ENCODE measurements at regions not wholly inside any gene's neighbourhood (a gene's known extent, or its start where the extent isn't known, plus 50 kb on each side); places are given as distances from the start of the nearest gene placed in this dataset.

DNA sequence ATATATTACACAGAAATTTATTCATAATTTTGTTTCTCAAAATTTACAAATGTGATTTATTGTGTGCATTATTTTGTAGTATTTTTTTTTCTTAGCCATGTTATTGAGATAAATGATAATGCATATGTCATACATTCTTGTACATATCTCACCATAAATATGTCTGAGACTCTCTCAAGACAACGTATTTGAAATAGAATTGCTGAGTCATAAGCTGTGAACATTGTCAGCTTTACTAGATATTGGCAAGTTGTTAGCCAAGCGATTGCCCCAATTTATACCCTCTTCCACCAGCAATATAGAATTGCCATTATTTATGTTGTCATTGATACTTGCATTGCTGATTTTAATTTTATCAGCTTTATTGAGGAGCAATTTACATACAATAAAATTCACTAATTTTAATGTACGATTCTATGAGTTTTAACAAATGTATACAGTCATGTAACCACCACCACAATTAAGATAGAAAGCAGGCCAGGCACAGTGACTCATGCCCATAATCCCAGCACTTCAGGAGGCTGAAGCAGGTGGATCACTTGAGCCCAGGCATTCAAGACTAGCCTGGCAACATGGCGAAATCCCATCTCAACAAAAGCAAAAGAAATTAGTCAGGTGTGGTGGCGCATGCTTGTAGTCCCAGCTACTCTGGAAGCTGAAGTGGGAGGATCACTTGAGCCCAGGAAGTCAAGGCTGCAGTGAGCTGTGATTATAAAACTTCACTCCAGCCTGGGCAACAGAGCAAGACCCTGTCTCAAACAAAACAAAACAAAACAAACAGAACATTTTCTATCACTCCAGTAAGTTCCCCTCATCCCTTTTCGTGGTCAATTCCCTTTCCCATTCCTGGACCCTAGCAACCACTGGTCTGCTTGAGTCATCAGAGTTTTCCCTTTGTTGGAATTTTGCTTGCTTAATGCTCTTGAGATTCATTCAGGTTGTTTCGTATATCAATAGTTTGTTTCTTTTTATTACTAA, 373.1 kb downstream of the MFSD1 start:
- DNase-seq = no peak

DNA sequence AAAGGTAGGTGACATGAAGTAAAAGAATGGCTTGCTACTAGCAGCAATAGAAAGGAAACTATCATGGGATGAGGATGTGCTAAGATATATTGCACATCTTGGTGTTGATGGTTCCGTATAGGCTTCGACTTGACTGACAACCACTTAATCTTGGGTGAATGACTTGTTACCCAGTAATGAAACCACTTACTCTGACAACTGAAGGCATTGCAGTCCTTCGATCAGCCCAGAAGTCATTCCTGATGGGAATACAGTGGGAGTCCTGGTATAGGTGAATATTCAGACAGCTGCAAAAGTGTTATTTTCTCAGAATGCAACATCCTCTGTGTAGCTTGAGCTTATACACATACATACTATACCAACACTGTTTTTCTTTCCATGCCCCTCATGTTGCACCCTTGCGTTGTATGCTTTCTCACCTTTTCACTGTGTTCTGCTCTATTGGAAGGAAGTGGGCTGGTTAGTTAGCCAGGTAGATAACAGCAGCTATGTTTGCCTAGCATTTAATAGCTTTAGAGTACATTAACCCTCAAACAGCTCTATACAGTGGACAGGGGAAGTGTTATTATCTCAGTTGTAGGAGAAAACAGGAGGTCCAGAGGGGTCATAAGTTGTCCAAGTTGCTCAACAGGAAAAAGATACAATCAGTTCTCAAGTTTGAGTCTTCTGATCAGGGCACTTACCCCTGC, 376.5 kb downstream of the MFSD1 start:
- no peak for DNase-seq

DNA sequence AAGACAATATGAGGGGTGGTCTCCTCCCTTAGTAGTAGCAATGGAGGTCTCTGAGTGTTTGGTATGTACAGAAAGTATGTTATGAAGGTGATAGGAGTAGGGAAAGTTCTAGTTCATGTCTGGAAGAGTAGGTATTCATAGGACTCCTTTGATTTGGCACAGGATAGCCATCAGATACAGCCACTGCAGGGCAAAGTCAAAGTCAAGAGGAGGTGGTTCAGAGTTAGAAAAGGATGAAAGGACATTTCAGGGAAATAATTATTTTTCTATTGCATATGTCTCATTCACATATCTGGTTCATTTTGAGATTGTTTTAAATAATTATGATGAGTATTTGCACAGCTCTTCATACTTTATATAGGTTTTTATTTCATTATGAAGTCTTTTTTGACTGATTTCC, 381.1 kb downstream of the MFSD1 start:
- no peak for DNase-seq

DNA sequence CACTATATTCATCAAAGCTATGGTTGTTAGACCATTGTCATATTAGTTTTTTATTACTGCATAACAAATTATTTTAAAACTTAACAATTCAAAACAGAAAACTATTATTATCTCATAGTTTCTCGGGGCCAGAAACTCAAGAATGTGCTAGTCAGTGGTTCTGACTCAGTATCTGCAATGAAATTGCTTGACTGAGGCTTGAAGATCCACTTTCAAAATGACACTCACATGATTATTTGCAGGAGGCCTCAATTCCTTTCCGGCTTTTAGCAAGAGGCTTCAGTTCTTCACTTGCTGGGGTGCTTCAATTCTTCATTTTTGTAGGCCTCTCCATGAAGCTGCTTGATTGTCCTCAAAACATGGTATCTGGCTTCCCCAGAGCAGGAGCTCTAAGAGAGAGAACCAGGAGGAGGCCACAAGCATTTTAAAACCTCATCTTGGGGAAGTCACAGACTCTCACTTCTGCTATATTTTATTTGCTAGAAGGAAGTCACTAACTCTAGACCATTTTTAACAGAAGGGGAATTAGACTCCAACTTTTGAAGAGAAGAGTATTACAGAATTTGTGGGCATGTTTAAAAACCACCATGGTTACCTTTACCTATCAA, 383.7 kb downstream of the MFSD1 start:
- no peak for DNase-seq

DNA sequence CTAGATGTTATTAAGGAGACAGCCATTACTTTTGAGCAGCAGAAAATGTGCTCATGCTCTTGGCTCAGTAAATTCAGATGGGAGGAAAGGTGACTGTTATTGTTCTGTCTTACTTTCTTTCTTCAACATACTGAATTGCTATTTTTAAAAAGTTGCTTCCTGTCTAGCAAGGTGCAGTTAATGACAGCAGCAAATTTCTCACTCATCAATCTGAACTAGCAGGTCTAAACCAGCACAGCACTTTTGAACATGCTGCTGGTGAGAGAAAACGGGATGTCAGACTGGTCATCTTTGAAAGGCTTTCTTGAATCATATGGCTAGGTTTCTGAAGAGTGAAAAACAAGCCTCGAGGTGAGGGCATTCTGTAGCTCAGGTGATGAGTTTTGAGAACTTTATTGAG, 384.7 kb downstream of the MFSD1 start:
- DNase-seq = no peak

DNA sequence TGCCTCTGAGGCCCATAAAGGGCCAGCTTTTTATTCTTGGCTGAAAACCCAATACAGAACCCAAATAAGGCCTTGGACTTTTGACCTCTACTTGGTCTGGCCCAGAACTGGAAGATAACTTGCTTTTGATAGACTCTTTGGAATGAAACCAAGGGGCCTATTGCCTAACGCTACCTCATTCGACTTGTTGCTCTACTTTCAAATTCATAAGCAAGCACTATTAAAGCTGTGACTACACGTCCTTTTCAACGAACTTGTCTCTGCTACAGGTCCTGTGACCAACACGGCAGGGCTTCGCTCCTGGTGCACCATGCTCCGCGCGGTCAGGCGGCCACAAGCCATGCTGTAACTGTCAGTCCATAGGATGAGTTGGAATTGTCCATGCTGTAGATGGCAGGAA, 385.4 kb downstream of the MFSD1 start:
- DNase-seq = no peak

DNA sequence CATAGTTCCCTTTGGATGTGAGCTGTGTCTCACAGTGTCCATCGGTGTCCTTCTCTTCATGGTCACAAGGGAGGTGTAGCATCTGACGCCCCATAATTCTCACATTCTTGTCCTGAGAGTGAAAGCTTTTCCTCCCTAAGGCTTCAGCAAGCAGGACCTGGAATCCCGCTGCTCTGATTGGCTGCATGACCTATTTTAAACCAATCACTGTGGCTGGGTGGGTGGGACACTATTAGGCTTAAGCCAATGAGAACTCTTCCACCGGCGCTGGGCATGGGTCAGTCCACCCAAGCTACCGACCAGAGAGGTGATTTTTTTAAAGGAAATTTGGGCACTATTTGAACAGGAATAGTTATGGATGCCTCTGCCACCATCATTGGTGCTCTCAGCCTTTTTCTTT, 385.9 kb downstream of the MFSD1 start:
- no peak for DNase-seq

DNA sequence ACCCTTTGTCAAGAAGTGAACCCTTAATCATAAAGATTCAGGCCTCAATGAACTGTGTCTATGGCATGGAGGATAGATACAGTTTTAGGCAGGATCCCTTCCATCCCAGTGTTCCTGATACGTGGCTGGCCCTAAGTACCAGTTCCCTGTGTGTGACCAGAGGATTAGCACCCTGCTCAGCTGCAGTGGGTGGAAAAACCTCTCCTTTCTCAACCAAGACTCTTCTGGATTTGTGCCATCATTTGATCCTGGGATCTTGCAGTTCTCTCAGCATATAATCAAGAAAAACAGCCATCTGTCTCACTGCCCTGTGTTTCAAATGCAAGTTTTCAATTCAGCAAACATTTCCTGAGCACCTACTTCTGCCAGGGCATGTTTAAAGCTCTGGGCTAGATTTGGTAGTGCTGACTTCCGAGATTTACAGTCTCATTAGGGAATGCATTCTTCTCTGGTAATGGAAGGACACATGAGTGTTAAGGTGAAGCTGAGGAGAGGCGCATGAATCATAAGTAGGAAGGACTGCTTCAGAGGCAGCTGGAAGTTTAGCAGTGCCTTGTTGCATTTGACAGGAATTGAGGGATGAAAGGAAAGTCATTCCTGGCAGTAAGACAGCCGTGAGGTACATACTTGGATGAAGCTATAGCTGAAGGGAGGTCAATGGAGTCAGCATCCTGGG, 388.3 kb downstream of the MFSD1 start:
- no peak for DNase-seq

DNA sequence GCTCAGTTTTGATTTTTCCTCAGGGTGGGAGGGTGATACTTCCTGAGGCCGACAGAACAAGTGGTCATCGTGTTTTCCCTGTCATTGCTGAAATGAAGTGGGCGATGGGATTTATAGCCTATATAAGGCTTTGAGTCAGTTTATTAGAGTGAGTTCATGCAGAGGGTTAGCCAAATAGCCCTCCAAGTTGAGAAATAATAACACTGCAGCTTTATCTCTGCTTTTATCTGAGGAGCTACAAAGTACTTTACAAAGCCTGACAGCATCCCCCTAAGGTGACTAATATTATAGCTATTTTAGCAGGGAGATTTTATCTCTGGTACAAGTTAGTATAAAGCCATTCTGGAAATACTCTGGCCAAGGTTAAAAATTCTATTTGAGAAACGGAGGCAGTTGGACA, 389.6 kb downstream of the MFSD1 start:
- no peak for DNase-seq

DNA sequence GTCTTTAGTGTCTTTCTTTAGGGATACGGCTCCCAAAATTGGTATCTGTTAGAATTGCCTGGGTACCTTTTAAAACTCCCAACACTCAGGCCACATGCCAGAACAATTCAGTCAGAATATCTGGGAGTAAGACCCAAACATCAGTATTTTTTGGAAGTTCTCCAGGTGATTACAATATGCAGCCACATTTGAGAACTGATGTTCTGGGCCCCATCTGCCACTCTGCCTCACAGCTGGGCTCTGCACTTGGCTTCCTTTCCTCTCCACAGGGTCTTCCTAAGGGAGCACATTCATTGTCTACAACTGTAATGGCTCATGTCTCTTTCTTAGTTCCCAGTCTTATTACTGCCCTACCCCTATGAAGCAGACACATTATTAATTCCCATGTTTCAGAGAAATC, 394.5 kb downstream of the MFSD1 start:
- DNase-seq = peak; percentile 6

DNA sequence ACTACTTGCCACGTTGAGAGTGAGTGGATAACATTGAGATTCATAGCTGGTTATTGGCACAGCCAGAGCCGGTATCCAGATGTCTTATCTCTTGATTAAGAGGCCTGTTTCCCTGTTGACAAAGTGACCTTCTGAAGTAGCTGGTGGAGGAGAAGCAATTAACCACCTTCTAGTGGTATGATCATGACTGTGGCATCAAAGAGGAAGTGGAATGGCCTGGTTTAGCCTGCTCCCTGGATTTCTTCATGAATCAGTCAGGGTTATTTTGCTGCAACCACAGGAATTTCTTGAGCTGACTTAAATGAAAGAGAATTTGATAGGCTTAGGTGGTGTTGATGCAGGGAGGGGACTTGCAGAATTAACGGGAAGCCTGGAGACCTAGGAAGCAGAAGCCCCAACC, 398.3 kb downstream of the MFSD1 start:
- DNase-seq = no peak

DNA sequence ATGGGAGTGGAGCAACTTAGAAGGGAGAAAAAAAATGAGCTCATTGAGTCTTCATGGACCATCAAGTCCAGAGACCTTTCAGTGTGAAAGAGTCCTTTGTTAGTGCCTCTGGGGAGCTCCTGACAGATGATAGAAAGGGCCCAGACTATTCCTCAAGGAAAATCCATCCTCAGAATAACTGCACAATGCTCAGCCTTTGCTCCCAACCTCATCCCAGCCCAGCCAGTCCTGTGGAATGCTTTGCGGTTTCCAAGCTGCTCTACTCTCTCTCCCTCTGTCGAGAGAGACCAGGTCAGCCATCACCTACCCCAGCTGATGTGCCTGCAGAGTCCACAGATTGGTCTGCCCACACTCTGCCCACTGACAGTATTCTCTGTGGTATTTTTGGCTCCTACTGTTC, 406.2 kb downstream of the MFSD1 start:
- no peak for DNase-seq

DNA sequence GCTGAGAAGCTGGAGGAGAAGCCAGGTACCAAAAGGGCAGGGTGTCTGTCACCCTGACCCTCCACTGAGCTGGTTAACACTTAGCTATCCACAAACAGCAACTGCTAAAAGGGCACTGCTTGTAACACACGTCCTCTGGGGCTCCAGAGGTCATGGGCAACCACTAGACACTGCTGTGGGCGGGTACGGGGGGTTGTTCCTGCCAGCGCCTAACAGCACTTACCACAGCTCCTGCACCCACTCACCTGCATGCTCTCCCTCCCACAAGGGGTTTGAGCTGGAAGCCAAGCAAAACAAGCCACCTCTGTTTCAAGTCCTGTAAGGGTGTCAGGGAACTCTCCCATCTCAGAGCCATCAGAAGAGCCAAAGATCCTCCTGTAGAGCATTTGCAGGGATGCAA, 407.6 kb downstream of the MFSD1 start:
- DNase-seq = no peak

DNA sequence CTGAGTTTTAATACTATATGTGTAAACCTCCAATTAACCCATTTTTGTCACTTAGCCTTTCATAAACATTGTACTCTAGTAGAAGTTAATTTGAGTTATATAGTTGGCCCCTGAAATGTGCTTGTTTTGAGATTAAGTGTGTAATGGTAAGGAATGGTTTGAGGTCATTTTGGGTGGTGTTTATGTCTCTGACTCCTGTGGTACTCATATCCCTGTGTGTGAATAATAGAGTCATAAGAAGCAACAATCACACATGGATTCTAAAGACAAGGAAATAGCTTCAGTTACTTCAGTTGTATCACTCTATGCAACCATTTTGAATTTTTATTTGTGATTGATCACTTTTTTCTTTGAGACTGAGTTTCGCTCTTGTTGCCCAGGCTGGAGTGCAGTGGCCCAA, 408.5 kb downstream of the MFSD1 start:
- no peak for DNase-seq

DNA sequence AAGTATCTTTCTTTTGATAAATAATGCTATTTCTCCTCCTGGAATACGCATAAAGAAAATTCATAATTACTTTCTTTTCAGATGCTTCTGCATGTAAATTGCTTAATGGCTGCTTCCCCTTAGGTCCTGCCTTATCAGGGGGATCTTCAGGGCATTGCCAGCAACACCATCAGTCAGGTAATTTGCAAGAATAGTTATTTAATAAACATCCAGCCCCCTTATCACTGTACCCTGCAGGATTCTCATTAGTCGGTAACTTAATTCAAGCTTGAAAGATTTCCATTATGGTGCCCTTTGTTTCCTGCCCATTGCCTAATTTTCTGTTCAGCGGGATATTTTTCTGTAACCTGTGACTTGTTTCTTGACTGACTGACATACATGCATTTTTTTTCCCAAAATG, 414.5 kb downstream of the MFSD1 start:
- DNase-seq = no peak

DNA sequence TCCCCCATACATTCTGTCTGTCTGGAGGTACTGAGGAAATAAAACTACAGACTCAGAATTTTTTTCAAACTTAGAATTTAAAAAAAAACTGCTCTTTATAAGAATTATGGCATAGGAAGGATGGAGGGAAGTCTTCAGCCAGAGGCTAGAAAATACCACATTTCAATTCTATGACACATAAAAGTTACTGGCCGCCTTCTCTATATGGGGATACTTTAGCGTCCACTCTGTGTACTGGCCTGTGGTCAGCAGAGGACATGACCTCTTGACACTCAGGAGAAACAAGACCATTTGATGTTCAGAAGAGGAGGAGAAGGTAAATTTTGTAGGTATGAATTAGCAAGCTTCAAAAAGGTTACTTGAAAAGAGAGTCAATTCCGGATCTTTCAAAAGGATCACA, 417.4 kb downstream of the MFSD1 start:
- no peak for DNase-seq

DNA sequence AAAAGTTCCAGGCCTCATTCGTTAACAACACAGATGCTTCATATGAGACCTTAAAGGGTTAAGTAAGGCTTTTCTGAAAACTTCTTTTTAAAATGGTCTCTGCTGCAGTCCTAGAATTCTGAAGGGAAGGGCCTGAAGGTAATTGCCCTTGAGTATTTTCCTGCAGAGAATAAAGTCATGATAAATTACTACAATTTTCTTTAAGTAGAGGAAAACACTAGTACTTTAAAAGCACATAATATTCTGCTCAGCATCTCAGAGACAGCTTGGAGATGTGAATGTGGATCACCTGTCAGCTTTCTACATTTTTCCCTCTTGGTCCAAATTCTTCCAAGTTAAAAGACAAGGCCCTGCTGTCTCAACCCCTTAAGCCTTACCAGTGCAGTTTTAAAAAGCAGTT, 419.5 kb downstream of the MFSD1 start:
- DNase-seq = no peak

DNA sequence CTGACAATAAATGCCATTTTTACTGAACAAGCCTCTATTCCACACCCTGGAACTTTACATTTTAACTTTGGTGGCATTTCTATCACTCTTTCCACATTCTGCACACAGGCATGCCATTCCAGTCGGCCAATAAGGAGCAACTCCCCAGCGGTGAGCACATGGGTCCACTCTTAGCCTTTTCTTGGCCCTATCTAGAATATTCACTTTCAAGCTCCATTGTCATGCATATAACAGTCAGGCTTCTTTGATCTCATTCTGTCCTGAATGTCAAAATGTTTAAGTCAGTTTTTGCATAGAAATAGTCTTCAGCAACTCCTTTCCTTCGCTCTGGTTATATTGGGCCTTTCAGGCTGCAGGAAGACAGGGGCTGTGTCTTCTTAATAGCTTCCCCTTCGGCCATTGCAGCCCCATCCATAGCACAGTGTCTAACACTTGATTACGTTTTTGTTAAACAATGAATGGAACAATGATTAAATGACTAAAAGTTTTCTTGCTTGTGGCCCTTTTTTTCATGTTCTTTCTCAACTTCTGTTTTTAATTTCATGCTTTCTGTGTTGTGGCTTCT, 427.3 kb downstream of the MFSD1 start:
- DNase-seq = no peak

DNA sequence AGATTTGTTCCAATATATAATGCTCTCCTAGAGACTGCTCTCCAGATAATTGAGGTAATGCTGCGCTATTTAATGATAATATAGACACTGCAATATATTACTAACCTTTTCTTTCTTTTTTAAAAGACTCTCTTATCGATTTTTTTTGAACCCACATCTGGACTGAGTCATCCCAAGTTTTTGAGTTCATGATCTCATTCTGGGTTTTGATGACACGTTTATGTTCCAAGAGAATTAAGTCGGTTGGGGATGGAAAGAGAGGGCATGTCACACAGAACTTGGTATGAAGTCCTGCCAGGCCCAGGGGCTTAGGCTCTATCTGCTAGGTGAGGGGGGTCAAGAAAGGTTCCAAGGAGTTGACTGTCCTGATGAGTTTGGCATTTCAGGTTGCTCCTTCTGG, 431.1 kb downstream of the MFSD1 start:
- no peak for DNase-seq

DNA sequence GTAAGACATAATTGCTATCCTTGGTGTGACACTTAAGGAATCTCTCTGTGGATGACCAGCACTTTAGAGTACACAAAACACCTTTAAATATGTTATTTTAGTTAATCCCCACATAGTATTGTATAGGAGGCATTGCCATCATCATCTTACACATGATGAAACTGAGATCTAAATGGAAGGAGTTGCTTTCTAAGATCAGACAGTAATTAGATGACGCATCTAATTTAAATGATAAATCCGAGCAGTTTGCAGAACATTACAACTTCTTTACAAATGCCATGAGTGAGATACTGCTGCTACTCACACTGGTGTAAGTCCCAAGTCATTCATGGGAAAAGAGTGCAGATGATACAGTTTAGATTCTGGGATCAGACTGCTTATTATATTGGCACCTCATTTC, 431.9 kb downstream of the MFSD1 start:
- no peak for DNase-seq

DNA sequence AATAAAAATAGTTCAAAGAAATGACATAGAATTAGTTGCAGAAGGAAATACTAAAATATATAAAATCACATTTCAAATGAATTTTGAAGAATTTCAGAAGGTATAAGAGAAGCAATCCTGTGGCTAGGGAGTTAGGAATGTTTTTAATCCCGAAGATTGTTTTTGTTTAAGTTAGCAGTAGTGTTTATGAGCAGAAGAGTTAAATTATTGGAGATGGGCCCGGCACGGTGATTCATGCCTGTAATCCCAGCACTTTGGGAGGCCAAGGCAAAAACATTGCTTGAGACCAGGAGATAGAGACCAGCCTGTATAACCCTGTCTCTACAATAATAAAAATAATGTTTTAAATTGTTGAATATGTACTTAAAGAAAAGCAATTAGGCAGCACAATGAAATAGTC, 432.5 kb downstream of the MFSD1 start:
- DNase-seq = no peak

DNA sequence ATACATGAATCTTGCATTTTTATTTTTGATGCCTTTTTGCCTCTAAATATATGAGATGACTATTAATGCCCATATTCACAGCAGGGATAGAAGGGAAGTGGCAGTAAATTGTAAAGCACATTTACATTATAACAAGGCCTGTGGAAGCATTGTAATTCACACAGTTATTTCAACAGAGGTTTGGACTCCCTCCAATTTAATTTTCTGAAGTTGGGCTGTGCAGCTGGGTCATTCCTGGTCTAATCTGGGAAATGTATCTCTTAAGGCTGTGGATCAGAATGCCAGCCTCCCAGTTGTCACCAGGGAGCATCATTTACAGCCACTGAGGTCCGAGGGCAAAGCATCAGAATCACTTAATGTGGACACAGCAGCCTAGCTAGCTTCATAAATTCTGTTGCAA, 434.5 kb downstream of the MFSD1 start:
- no peak for DNase-seq

DNA sequence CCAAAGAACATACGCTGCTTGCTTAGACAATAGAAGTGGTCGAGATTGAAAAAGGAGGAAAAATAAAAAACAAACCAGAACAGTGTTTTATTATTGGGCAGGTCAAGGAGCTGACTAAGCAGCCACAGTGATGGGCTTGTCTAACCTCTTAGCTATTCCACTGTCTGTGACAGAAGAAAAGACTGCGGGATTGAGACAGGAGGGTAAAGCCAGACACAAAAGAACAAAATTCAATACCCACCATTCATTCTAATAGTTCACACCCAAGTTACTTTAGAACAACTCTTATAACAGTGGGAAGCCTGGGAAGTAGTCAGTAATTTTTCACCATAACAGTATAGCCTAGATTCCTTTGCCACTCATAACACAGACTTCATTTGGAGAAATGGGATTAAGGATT, 435.4 kb downstream of the MFSD1 start:
- no peak for DNase-seq

All from NCI-H2171 treated with DMSO at 0.1 percent for 48 hours (cell line).